IPS-NIHi7 (cell line): ENCODE measurements at regions not wholly inside any gene's neighbourhood (a gene's known extent, or its start where the extent isn't known, plus 50 kb on each side); places are given as distances from the start of the nearest gene placed in this dataset.

Source experiments
- DNase-seq: peaks from one replicate; pipeline ENCODE4 v3.0.0; 2012; ENCODE audit warnings: mixed read lengths; ENCODE audit errors: extremely low spot score

GRCh38 chr6:84278321-84278998 lies 51.0 kb upstream of the CEP162 start:
- DNase-seq = no peak
